ENCODE measurements at regions not wholly inside any gene's neighbourhood (a gene's known extent, or its start where the extent isn't known, plus 50 kb on each side); places are given as distances from the start of the nearest gene placed in this dataset.

GRCh38 chr6:169052462-169052861 lies 201.2 kb downstream of the THBS2 start:
- H3K4me3 Mint-ChIP-seq = no peak overlapping the region
- no peak for TF ChIP-seq CTCF (conservative IDR thresholded peaks at IDR 0.05)
- no peaks in the 10 kb centered on the region for H3K27me3 Mint-ChIP-seq (ENCODE audit: insufficient read depth)
- Histone ChIP-seq H3K4me1 (ENCODE audit: control insufficient read depth, insufficient read depth, low read length) (no peaks in the 10 kb centered on the region), H3K36me3 (ENCODE audit: control insufficient read depth, insufficient read depth, low read length) (no peaks in the 10 kb centered on the region), H3K9ac (ENCODE audit: extremely low read depth, low read length, poor library complexity, severe bottlenecking) (no peak overlapping the region), H3K27me3 (ENCODE audit: control insufficient read depth, insufficient read depth, low read length, poor library complexity, severe bottlenecking) (no peaks in the 10 kb centered on the region), H3K9me3 (ENCODE audit: control insufficient read depth, low read length) (no peaks in the 10 kb centered on the region), H3K4me3 (ENCODE audit: low read length) (no peak overlapping the region), H3K27ac (ENCODE audit: low read depth, low read length) (no peak overlapping the region)
- no peaks in the 10 kb centered on the region for H3K4me1 Mint-ChIP-seq
- H3K36me3 Mint-ChIP-seq (ENCODE audit: low read depth) = no peaks in the 10 kb centered on the region
- H3K27ac Mint-ChIP-seq = no peak overlapping the region
- H3K9me3 Mint-ChIP-seq = peaks cover 9% of the 10 kb centered on the region
- no peak for DNase-seq

- no peak for TF ChIP-seq CTCF (conservative IDR thresholded peaks at IDR 0.05)
- Histone ChIP-seq H3K4me3 (ENCODE audit: low read length) (no peak overlapping the region), H3K9ac (ENCODE audit: extremely low read depth, low read length, poor library complexity, severe bottlenecking) (no peak overlapping the region), H3K27me3 (ENCODE audit: control insufficient read depth, insufficient read depth, low read length, poor library complexity, severe bottlenecking) (no peaks in the 10 kb centered on the region), H3K4me1 (ENCODE audit: control insufficient read depth, insufficient read depth, low read length) (no peaks in the 10 kb centered on the region), H3K36me3 (ENCODE audit: control insufficient read depth, insufficient read depth, low read length) (no peaks in the 10 kb centered on the region), H3K27ac (ENCODE audit: low read depth, low read length) (no peak overlapping the region), H3K9me3 (ENCODE audit: control insufficient read depth, low read length) (no peaks in the 10 kb centered on the region)
- Mint-ChIP-seq H3K36me3 (ENCODE audit: low read depth) (no peaks in the 10 kb centered on the region), H3K4me1 (no peaks in the 10 kb centered on the region), H3K4me3 (no peak overlapping the region), H3K27ac (no peak overlapping the region), H3K9me3 (peaks cover 5% of the 10 kb centered on the region), H3K27me3 (ENCODE audit: insufficient read depth) (no peaks in the 10 kb centered on the region)
- 97% methylated on average over 1 of the region's 1 CpG; no CpG with 5 or more reads in 1 of the 2 experiments for WGBS, 2 experiments (ENCODE audit: insufficient coverage in 1 of 2, insufficient read length in 1 of 2)
- no peak for DNase-seq
These were observed 202.3 kb downstream of the THBS2 start for GRCh38 chr6:169051371-169051770.

- Histone ChIP-seq H3K9me3 (ENCODE audit: control insufficient read depth, low read length) (no peaks in the 10 kb centered on the region), H3K36me3 (ENCODE audit: control insufficient read depth, insufficient read depth, low read length) (no peaks in the 10 kb centered on the region), H3K4me3 (ENCODE audit: low read length) (no peak overlapping the region), H3K27me3 (ENCODE audit: control insufficient read depth, insufficient read depth, low read length, poor library complexity, severe bottlenecking) (no peaks in the 10 kb centered on the region), H3K4me1 (ENCODE audit: control insufficient read depth, insufficient read depth, low read length) (no peaks in the 10 kb centered on the region), H3K27ac (ENCODE audit: low read depth, low read length) (no peak overlapping the region), H3K9ac (ENCODE audit: extremely low read depth, low read length, poor library complexity, severe bottlenecking) (no peak overlapping the region)
- TF ChIP-seq CTCF (conservative IDR thresholded peaks at IDR 0.05) = no peak
- Mint-ChIP-seq H3K36me3 (ENCODE audit: low read depth) (no peaks in the 10 kb centered on the region), H3K4me3 (no peak overlapping the region), H3K27me3 (ENCODE audit: insufficient read depth) (no peaks in the 10 kb centered on the region), H3K9me3 (no peaks in the 10 kb centered on the region), H3K4me1 (no peaks in the 10 kb centered on the region), H3K27ac (no peak overlapping the region)
- no peak for DNase-seq
- 87 to 91% methylated on average over 7 to 11 of the region's 11 CpGs for WGBS, 2 experiments (ENCODE audit: insufficient coverage in 1 of 2, insufficient read length in 1 of 2)
These were observed 204.8 kb downstream of the THBS2 start for GRCh38 chr6:169048865-169049205.

Measured in endodermal cell (in vitro differentiated cells).